ENCODE measurements at regions not wholly inside any gene's neighbourhood (a gene's known extent, or its start where the extent isn't known, plus 50 kb on each side); places are given as distances from the start of the nearest gene placed in this dataset.

GRCh38 chr9:115237385-115237998, 119.5 kb upstream of the TNC start:
- H3K4me3 ChIP-seq, result no peak overlapping the region
- H3K9me3 ChIP-seq, result no peaks in the 10 kb centered on the region
- peaks cover 0 to 4% (median 0%) of the 10 kb centered on the region in 9 donors for H3K4me1 ChIP-seq
- no peak for TF ChIP-seq CTCF (IDR thresholded peaks at IDR 0.05)
- H3K27me3 ChIP-seq, result no peaks in the 10 kb centered on the region
- WGBS, 2 donors, result 72 to 83% methylated on average over 7 of the region's 7 CpGs
- intact Hi-C loops (cut with DNase I), result loop anchor here in 1 of 10 donors (10.0 kb wide), 1 partner anchor 57 kb away; no protein-coding TSS in a partner anchor
- H3K27ac ChIP-seq, result peak overlapping the region in 2 of 10 donors; percentile 22 to 44
- DNase-seq (peak in 1 of 2 donors; percentile 20), ATAC-seq (peak; percentile 39 to 85 (median 54))
- H3K36me3 ChIP-seq, result no peaks in the 10 kb centered on the region

GRCh38 chr9:115240676-115241075, 122.7 kb upstream of the TNC start:
- DNase-seq (no peak), ATAC-seq (no peak)
- intact Hi-C loops (cut with DNase I), result no loop called here
- Histone ChIP-seq H3K4me1 (no peaks in the 10 kb centered on the region), H3K36me3 (no peaks in the 10 kb centered on the region), H3K9me3 (no peaks in the 10 kb centered on the region), H3K27ac (no peak overlapping the region), H3K27me3 (no peaks in the 10 kb centered on the region), H3K4me3 (no peak overlapping the region)
- TF ChIP-seq CTCF (IDR thresholded peaks at IDR 0.05), result no peak
- 87 to 89% methylated on average over 1 of the region's 1 CpG for WGBS, 2 donors

- H3K36me3 ChIP-seq, result no peaks in the 10 kb centered on the region
- intact Hi-C loops (cut with DNase I), result no loop called here
- no peaks in the 10 kb centered on the region for H3K27me3 ChIP-seq
- WGBS, 2 donors, result 53 to 62% methylated on average over 2 of the region's 2 CpGs
- ATAC-seq (no peak), DNase-seq (no peak)
- no peak overlapping the region for H3K27ac ChIP-seq
- no peaks in the 10 kb centered on the region for H3K9me3 ChIP-seq
- H3K4me3 ChIP-seq, result no peak overlapping the region
- no peaks in the 10 kb centered on the region for H3K4me1 ChIP-seq
- no peak for TF ChIP-seq CTCF (IDR thresholded peaks at IDR 0.05)
Observed at GRCh38 chr9:115241641-115242040, 123.7 kb upstream of the TNC start.

- Histone ChIP-seq H3K27ac (no peak overlapping the region), H3K4me3 (no peak overlapping the region), H3K36me3 (no peaks in the 10 kb centered on the region), H3K4me1 (no peaks in the 10 kb centered on the region), H3K27me3 (no peaks in the 10 kb centered on the region), H3K9me3 (peaks cover 0 to 16% (median 6%) of the 10 kb centered on the region in 11 donors)
- ATAC-seq (no peak), DNase-seq (no peak)
- WGBS, 2 donors, result 85 to 90% methylated on average over 3 of the region's 3 CpGs
- intact Hi-C loops (cut with DNase I), result no loop called here
- TF ChIP-seq CTCF (IDR thresholded peaks at IDR 0.05), result no peak
Observed at GRCh38 chr9:115249488-115249887, 131.5 kb upstream of the TNC start.
